ENCODE measurements at regions not wholly inside any gene's neighbourhood (a gene's known extent, or its start where the extent isn't known, plus 50 kb on each side); places are given as distances from the start of the nearest gene placed in this dataset.

DNA sequence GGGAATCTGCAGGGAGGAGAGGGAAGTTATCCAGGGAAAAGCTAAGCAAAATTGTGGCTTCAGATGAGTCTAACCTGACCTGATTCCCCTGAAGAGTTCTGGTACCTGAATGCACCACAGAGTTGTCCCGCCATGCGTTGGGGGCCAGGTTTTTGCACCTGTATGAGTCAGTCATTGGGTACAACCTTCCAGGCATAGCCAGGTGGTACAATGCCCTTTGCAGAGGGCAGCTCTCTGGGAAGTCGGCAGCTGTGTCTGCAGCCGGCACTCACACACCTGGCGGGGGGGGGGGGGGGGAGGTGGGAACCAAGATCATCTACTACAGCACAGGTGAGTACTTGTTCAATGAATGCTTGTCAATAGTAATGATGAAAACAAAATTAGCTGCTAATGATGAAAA is 52.5 kb upstream of the GTF3A start:
- no peak overlapping the region for H3K4me3 ChIP-seq (ENCODE audit: low read depth, low read length)
- no peak for DNase-seq (ENCODE audit: low read depth)
- TF ChIP-seq, protein P1, sequence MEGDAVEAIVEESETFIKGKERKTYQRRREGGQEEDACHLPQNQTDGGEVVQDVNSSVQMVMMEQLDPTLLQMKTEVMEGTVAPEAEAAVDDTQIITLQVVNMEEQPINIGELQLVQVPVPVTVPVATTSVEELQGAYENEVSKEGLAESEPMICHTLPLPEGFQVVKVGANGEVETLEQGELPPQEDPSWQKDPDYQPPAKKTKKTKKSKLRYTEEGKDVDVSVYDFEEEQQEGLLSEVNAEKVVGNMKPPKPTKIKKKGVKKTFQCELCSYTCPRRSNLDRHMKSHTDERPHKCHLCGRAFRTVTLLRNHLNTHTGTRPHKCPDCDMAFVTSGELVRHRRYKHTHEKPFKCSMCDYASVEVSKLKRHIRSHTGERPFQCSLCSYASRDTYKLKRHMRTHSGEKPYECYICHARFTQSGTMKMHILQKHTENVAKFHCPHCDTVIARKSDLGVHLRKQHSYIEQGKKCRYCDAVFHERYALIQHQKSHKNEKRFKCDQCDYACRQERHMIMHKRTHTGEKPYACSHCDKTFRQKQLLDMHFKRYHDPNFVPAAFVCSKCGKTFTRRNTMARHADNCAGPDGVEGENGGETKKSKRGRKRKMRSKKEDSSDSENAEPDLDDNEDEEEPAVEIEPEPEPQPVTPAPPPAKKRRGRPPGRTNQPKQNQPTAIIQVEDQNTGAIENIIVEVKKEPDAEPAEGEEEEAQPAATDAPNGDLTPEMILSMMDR (IDR thresholded peaks at IDR 0.05; ENCODE audit: low read depth, low read length) = no peak
- TF ChIP-seq MYC (IDR thresholded peaks at IDR 0.05; ENCODE audit: low read depth, low read length) (no peak), POLR2A (IDR thresholded peaks at IDR 0.05; ENCODE audit: extremely low read depth, insufficient read length) (no peak)
- TF ChIP-seq, protein P2, sequence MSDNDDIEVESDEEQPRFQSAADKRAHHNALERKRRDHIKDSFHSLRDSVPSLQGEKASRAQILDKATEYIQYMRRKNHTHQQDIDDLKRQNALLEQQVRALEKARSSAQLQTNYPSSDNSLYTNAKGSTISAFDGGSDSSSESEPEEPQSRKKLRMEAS (IDR thresholded peaks at IDR 0.05; ENCODE audit: low read depth, low read length) = no peak

DNA sequence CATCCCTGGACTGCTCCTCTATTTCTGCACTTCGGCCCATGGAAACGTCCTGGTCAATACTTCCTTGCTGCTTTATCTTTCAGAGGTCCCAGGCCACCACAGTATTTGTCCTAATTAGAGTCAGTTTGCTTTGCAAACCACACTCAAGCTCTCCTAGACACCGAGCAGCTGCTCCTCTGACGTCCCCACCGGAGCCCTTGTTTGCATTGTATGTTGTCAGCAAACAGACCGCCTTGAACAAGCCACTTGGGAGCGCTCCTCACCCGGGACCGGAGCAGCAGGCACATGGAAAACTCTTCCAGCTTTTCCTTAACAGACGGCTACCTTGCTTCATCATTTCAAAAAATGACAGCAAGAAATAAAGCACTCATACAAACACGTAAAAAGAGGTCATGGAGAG is 51.5 kb upstream of the GTF3A start:
- DNase-seq (ENCODE audit: low read depth) = no peak
- no peak for TF ChIP-seq MYC (IDR thresholded peaks at IDR 0.05; ENCODE audit: low read depth, low read length)
- TF ChIP-seq, protein P2 (IDR thresholded peaks at IDR 0.05; ENCODE audit: low read depth, low read length) = no peak
- TF ChIP-seq POLR2A (IDR thresholded peaks at IDR 0.05; ENCODE audit: extremely low read depth, insufficient read length) = no peak
- TF ChIP-seq, protein P1 (IDR thresholded peaks at IDR 0.05; ENCODE audit: low read depth, low read length) = no peak
- H3K4me3 ChIP-seq (ENCODE audit: low read depth, low read length) = no peak overlapping the region

DNA sequence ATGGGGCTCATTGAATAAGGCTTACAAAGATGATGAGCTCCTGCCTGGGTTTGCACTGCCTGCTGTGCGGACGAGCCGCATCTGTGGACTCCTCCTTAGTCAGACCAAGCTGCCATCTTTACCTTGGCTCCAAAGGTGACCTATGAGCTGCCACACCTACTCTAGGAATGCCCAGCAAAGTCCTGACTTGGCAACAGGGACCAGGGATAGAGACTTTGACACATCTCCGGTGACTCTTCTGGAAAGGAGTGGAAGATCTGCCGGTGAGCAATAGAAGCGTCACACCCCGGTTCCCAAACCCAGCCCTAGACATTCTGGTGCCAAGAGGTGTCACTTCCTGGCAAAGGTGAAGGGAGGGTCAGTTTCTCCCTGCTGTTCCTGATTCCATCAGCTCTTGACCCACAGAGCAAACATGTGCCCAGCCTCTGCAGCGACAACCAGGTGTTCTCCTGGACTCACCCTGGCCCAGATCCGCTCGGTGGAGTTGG is 50.2 kb upstream of the GTF3A start:
- no peak overlapping the region for H3K4me3 ChIP-seq (ENCODE audit: low read depth, low read length)
- TF ChIP-seq, protein P2 (IDR thresholded peaks at IDR 0.05; ENCODE audit: low read depth, low read length) = no peak
- no peak for TF ChIP-seq POLR2A (IDR thresholded peaks at IDR 0.05; ENCODE audit: extremely low read depth, insufficient read length)
- TF ChIP-seq, protein P1 (IDR thresholded peaks at IDR 0.05; ENCODE audit: low read depth, low read length) = no peak
- no peak for TF ChIP-seq MYC (IDR thresholded peaks at IDR 0.05; ENCODE audit: low read depth, low read length)
- no peak for DNase-seq (ENCODE audit: low read depth)
